Tibial nerve (tissue), 3 donors: ENCODE measurements at regions not wholly inside any gene's neighbourhood (a gene's known extent, or its start where the extent isn't known, plus 50 kb on each side); places are given as distances from the start of the nearest gene placed in this dataset.

ENCODE experiments used
- POLR2A ChIP-seq, 2 donors: fragments of 450-650 bp; IDR thresholded peaks; one replicate each; pipeline ENCODE4 v1.6.1; 2017; ENCODE audit warnings: antibody characterized with exemption in 2 of 2, mild to moderate bottlenecking in 2 of 2, moderate library complexity in 2 of 2
- TF ChIP-seq, protein P1 (sequence below), 5 experiments: fragments of 200-600 bp in 3 of 5; fragments of 450-650 bp in 2 of 5; sonication (generic) in 3 of 5; IDR thresholded peaks; one replicate each; pipeline ENCODE4 v1.5.1; 2016 to 2019; ENCODE audit warnings: antibody characterized with exemption in 5 of 5, mild to moderate bottlenecking in 3 of 5, moderate library complexity in 2 of 5

DNA sequence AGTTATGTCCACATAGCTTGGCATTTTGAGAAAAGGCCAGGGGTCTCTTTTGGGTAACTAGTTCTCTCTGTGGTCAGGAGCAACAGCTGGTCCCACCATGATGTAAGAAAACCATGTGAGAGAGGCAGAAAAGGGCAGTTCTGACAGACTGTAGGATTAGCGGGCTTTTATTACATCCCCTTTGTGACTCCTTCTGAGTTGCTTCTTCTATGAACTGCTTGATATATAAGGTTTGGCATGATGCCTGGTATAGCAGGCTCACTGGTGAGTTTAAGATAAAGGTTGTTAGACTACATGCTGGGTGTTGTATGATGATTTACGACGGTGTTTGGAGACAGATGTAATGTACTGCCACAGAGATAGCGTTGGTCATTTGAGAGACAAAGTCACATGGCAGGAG is 2308.1 kb upstream of the AGA start:
- TF ChIP-seq, protein P1, sequence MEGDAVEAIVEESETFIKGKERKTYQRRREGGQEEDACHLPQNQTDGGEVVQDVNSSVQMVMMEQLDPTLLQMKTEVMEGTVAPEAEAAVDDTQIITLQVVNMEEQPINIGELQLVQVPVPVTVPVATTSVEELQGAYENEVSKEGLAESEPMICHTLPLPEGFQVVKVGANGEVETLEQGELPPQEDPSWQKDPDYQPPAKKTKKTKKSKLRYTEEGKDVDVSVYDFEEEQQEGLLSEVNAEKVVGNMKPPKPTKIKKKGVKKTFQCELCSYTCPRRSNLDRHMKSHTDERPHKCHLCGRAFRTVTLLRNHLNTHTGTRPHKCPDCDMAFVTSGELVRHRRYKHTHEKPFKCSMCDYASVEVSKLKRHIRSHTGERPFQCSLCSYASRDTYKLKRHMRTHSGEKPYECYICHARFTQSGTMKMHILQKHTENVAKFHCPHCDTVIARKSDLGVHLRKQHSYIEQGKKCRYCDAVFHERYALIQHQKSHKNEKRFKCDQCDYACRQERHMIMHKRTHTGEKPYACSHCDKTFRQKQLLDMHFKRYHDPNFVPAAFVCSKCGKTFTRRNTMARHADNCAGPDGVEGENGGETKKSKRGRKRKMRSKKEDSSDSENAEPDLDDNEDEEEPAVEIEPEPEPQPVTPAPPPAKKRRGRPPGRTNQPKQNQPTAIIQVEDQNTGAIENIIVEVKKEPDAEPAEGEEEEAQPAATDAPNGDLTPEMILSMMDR (IDR thresholded peaks at IDR 0.05): no peak
- no peak for TF ChIP-seq POLR2A (IDR thresholded peaks at IDR 0.05)
